NCI-H526 treated with DMSO at 0.1 percent for 48 hours (cell line): ENCODE measurements at regions not wholly inside any gene's neighbourhood (a gene's known extent, or its start where the extent isn't known, plus 50 kb on each side); places are given as distances from the start of the nearest gene placed in this dataset.
"Not testable (repeated sequence)": the region's sequence is repeated elsewhere in the genome, so short reads cannot be mapped to it uniquely, and the experiment has no call there.

Source experiments
- DNase-seq: peaks from one replicate; lab custom pipeline; 2025; lab: John Stamatoyannopoulos, UW

GRCh38 chr12:47307680-47308399 is 228.1 kb upstream of the AMIGO2 start:
- DNase-seq, result peak; percentile 73

GRCh38 chr12:47306773-47307679 is 227.3 kb upstream of the AMIGO2 start:
- not testable (repeated sequence) for DNase-seq

DNA sequence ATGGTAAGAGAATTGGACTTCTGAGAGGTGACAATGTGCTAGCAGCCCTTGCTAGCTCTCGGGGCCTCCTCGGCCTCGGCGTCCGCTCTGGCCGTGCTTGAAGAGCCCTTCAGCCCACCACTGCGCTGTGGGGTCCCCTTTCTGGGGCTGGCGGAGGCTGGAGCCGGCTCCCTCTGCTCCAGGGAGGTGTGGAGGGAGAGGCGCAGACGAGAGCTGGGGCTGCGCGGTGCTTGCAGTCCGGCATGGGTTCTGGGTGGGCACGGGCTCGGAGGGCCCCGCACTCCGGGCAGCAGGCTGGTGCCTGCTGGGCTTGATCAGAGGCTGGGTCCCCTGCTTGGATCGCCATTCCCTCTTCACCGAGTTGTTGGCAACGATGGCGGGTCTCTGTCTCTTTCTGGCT is 226.4 kb upstream of the AMIGO2 start:
- no peak for DNase-seq

DNA sequence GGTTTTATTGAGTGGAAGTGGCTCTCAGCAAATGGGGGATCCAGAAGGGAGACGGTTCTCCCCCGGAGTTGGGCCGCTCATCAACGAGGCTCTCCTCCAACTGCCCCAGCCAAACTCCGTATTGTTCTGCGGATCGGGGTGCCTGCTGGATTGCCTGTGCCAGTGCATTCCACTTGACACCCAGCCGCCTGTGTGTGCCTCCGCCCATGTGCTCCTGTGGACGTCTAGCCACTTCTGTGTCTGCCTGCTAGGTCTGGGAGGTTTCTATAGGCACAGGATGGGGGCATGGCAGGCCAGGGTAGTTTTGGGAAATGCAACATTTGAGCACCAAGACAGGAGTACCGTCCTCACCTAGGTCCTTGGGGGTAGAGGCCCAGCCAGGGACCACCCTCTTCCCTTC is 225.7 kb upstream of the AMIGO2 start:
- DNase-seq, result no peak

DNA sequence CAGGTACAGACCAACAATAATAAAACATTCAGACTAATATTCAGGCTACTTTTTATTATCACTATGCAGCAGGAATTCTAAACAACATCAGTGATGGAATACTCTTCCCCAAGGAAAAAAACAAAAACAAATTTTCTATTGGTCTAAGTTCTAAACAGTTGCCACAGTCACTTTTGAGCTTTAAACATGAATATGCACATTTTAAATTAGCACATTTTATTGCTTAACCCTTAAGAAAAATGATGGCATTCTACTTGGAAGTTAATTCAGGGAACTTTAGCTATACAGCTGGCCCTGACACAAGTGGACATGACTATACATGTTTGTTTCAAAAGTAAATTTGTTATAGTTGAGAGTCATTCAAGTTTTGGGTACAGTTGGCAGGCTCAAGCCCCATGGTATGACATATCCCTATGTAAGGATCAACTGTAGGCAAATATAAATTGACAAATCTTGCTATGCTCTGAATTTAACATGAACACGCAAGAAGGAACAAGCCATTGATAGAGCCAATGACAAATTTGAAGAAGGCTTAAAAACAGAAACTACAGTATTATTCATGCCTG is 224.3 kb upstream of the AMIGO2 start:
- no peak for DNase-seq

GRCh38 chr12:47303207-47303606 is 223.4 kb upstream of the AMIGO2 start:
- DNase-seq, result no peak

GRCh38 chr12:47302111-47302671 is 222.4 kb upstream of the AMIGO2 start:
- peak; percentile 49 for DNase-seq

GRCh38 chr12:47299586-47299985 is 219.8 kb upstream of the AMIGO2 start:
- no peak for DNase-seq

DNA sequence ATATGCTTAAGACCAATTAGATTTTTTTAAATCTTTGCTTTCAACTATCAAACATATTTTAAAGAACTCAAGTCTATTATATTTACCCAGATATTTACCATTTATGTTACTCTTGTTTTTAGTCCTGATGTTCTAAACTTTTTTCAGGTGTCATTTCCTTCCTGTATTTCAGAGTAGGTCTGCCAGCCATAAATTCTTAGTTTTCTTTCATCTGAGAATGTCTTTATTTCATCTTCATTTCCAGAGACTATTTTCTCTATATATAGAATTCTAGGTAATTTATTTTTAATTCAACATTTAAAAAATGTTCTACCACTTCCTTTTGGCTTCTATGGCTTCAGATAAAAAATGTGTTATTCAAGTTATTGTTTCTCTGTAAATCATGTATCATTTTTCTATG is 218.2 kb upstream of the AMIGO2 start:
- no peak for DNase-seq

- DNase-seq, result no peak
These were observed 217.1 kb upstream of the AMIGO2 start for GRCh38 chr12:47296828-47297227.

- no peak for DNase-seq
These were observed 213.6 kb upstream of the AMIGO2 start for GRCh38 chr12:47293406-47293805.

DNA sequence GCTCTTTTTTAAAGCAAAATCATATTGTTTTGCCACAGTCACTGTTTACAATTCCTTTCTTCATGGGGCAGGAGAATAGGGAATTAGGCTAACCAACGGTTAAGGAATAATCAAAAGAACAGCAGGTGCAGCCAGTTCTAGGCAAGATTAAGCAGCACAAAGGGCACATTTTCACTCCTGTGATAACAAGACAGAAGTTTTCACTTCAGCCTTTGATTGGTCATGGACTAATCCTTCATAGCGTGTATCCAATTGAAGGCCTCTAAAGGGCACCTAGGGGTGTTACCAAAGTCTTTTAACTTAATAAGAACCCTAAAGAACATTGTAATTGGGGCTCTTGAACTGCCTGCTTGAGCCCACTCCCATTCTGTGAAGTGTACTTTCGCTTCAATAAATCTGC is 206.9 kb upstream of the AMIGO2 start:
- DNase-seq, result no peak
